HPDE6-E6E7 (cell line): ENCODE measurements at regions not wholly inside any gene's neighbourhood (a gene's known extent, or its start where the extent isn't known, plus 50 kb on each side); places are given as distances from the start of the nearest gene placed in this dataset.
"Not testable (repeated sequence)": the region's sequence is repeated elsewhere in the genome, so short reads cannot be mapped to it uniquely, and the experiment has no call there.

ENCODE experiments used
- DNase-seq: peaks from one replicate; pipeline ENCODE4 v3.0.0; 2011; ENCODE audit warnings: missing footprints; ENCODE audit errors: extremely low spot score

- DNase-seq = not testable (repeated sequence)
Measured at GRCh38 chr7:68887116-68887515, 711.2 kb upstream of the AUTS2 start.

GRCh38 chr7:68888971-68889385 is 709.3 kb upstream of the AUTS2 start:
- no peak for DNase-seq

GRCh38 chr7:68892236-68892635 is 706.0 kb upstream of the AUTS2 start:
- DNase-seq = no peak

GRCh38 chr7:68893411-68893810 is 704.9 kb upstream of the AUTS2 start:
- DNase-seq = no peak

- not testable (repeated sequence) for DNase-seq
Measured at GRCh38 chr7:68899156-68899555, 699.1 kb upstream of the AUTS2 start.

- DNase-seq = no peak
Measured at GRCh38 chr7:68900096-68900495, 698.2 kb upstream of the AUTS2 start.

- DNase-seq = no peak
Measured at GRCh38 chr7:68904630-68905029, 693.6 kb upstream of the AUTS2 start.

GRCh38 chr7:68911754-68912153 is 686.5 kb upstream of the AUTS2 start:
- DNase-seq = no peak

GRCh38 chr7:68914006-68914405 is 684.3 kb upstream of the AUTS2 start:
- no peak for DNase-seq

GRCh38 chr7:68917041-68917651 is 681.1 kb upstream of the AUTS2 start:
- DNase-seq = no peak

GRCh38 chr7:68918621-68919020 is 679.7 kb upstream of the AUTS2 start:
- no peak for DNase-seq

GRCh38 chr7:68922850-68923249 is 675.4 kb upstream of the AUTS2 start:
- DNase-seq = no peak

- no peak for DNase-seq
Measured at GRCh38 chr7:68925241-68925640, 673.0 kb upstream of the AUTS2 start.

- DNase-seq = no peak
Measured at GRCh38 chr7:68929781-68930261, 668.5 kb upstream of the AUTS2 start.

- no peak for DNase-seq
Measured at GRCh38 chr7:68936471-68937035, 661.7 kb upstream of the AUTS2 start.

GRCh38 chr7:68938151-68938550 is 660.1 kb upstream of the AUTS2 start:
- DNase-seq = no peak

- DNase-seq = no peak
Measured at GRCh38 chr7:68943786-68944185, 654.5 kb upstream of the AUTS2 start.

GRCh38 chr7:68955656-68956055 is 642.6 kb upstream of the AUTS2 start:
- no peak for DNase-seq

GRCh38 chr7:68958571-68958970 is 639.7 kb upstream of the AUTS2 start:
- no peak for DNase-seq

- no peak for DNase-seq
Measured at GRCh38 chr7:68963552-68963951, 634.7 kb upstream of the AUTS2 start.

- DNase-seq = no peak
Measured at GRCh38 chr7:68964060-68964459, 634.2 kb upstream of the AUTS2 start.

GRCh38 chr7:68965351-68965750 is 632.9 kb upstream of the AUTS2 start:
- no peak for DNase-seq

- DNase-seq = no peak
Measured at GRCh38 chr7:68967598-68967997, 630.7 kb upstream of the AUTS2 start.

- no peak for DNase-seq
Measured at GRCh38 chr7:68969571-68969970, 628.7 kb upstream of the AUTS2 start.
